Esophagus squamous epithelium (tissue), 4 donors: ENCODE measurements at regions not wholly inside any gene's neighbourhood (a gene's known extent, or its start where the extent isn't known, plus 50 kb on each side); places are given as distances from the start of the nearest gene placed in this dataset.

ENCODE experiments used
- CTCF ChIP-seq, 6 experiments: fragments of 450-650 bp in 4 of 6; fragments of 200-600 bp in 2 of 6; sonication (generic) in 2 of 6; IDR thresholded peaks; one replicate each; pipeline ENCODE4 v1.5.1; 2016 to 2019; ENCODE audit warnings: antibody characterized with exemption in 6 of 6, mild to moderate bottlenecking in 4 of 6, moderate library complexity in 4 of 6
- POLR2A ChIP-seq, 4 donors: fragments of 450-650 bp; IDR thresholded peaks; one replicate each; pipeline ENCODE4 v1.6.1; 2017; ENCODE audit warnings: antibody characterized with exemption in 4 of 4, mild to moderate bottlenecking in 4 of 4, moderate library complexity in 3 of 4

- TF ChIP-seq POLR2A (IDR thresholded peaks at IDR 0.05) (no peak), CTCF (IDR thresholded peaks at IDR 0.05) (no peak)
These were observed 210.7 kb upstream of the TLL1 start for GRCh38 chr4:165662341-165662740.
